GM18505 (cell line): ENCODE measurements at regions not wholly inside any gene's neighbourhood (a gene's known extent, or its start where the extent isn't known, plus 50 kb on each side); places are given as distances from the start of the nearest gene placed in this dataset.

ENCODE experiments used
- ATAC-seq: cut with Tn5 transposase; IDR thresholded peaks from one replicate; pipeline ENCODE4 v1.9.1; 2021; ENCODE audit not compliant: unreplicated experiment
- POLR2A ChIP-seq: IDR thresholded peaks from 4 replicates; pipeline ENCODE4 v1.6.1; 2011; ENCODE audit warnings: borderline replicate concordance; ENCODE audit not compliant: insufficient read depth, insufficient read length; ENCODE audit errors: extremely low read depth

DNA sequence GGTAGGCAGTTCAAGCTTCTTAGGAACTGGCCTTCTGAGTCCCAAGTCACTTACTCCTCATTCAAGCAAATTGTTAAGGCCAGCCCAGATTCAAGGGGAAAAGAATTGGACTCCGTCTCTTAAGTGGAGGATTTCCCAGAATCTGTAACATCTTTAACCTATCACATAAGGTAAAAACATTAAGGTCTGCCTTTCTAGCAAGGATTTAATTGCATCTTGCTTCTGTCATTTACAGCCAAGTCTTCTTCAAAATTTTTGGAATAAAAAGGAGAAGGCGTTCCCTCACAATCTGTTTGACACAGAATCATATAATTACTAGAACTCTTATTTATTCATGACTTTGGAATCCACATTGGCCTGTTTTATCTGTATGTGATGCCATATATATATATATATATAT is 56.5 kb upstream of the ADORA2B start:
- no peak for TF ChIP-seq POLR2A

DNA sequence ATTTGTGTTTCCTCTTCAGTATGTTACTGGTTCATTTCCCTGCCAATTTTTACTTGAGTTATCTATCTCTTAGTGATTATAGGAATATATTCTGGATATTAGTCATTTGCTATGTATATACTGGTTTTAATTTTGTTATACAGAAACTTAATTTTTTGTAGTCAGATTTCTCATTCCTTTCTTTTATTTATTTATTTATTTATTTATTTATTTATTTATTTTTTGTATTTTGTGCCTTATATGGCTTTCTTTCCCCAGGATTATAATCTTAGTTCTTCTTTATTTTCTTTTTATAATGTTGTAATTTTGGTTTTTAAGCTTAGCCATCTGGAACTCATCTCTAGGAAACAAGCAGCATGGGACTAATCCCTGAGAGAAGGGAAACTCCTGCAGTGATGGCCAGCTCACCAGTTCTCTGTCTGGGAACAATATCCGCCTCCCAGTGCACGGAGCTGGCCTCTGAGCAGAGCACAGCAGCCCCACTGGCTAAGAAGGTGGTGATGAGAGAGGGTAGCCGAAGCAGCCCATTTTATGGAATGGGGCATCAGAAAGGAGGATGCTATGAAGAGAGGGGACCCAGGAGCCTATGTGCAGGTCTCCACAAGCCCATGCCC is 54.5 kb upstream of the ADORA2B start:
- ATAC-seq: no peak
- no peak for TF ChIP-seq POLR2A

More for the DNA sequence above, 56.5 kb upstream of the ADORA2B start:
- no peak for ATAC-seq

GRCh38 chr17:15891318-15891717 is 53.6 kb upstream of the ADORA2B start:
- ATAC-seq: no peak
- no peak for TF ChIP-seq POLR2A

DNA sequence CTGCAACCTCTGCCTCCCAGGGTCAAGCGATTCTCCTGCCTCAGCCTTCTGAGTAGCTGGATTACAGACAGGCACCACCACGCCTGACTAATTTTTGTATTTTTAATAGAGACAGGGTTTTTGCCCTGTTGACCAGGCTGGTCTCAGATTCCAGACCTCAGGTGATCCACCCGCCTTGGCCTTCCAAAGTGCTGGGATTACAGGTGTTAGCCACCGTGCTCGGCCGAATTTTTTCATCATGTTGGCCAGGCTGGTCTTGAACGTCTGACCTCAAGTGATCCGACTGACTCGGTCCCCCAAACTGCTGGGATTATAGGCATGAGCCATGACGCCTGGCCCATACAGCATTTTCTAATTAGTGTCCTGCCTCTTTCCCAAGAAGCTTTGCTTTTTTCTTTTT is 52.7 kb upstream of the ADORA2B start:
- no peak for TF ChIP-seq POLR2A
- ATAC-seq: no peak

- TF ChIP-seq POLR2A: no peak
- ATAC-seq: no peak
Observed at GRCh38 chr17:15892731-15893657, 51.9 kb upstream of the ADORA2B start.

DNA sequence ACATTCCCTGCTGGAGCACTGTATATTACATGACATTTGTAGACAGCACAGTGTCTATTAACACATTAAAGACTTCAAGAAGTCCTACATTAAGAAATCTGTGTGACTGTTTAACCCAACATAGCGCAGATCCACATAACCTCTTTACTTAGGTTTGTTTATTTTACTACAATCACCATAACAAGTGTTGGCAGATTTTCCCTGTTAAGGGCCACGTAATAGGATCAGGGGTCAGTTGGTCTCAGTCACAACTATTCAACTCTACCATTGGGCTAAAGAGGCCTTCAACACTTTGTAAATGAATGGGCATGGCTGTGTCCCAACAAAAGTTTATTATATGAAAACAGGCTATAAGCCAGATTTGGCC is 51.3 kb upstream of the ADORA2B start:
- ATAC-seq: no peak
- no peak for TF ChIP-seq POLR2A

DNA sequence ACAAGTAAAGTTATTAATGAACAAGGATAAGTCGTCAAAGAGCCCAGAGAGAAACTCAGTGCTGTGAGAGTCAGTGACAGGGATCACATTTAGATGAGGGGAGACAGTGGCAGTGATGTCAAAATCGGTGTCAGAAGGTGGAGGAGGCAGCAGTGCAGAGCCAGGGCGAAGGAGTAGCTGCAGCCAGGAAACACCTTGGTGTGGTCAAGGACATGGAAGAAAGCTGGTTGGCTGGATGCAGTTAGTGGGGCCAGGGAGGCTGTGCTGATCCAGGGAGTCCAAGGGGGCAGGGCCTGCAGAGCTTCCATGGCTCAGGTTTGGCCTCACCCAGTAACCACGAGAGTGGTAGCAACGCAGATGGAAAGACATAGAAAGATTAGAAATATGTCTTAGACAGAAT is 50.7 kb upstream of the ADORA2B start:
- no peak for TF ChIP-seq POLR2A
- ATAC-seq: no peak

- TF ChIP-seq POLR2A: no peak
- ATAC-seq: no peak
Observed at GRCh38 chr17:15894913-15895658, 49.8 kb upstream of the ADORA2B start.
